ENCODE measurements at regions not wholly inside any gene's neighbourhood (a gene's known extent, or its start where the extent isn't known, plus 50 kb on each side); places are given as distances from the start of the nearest gene placed in this dataset.

- in situ Hi-C loops (cut with MboI; ENCODE audit: low pct_unique_long_range_greater_than_20kb, low sequenced_read_pairs), result no loop called here
- DNase-seq, result no peak
Observed at GRCh38 chr13:67374391-67374790, 144.3 kb upstream of the PCDH9 start.

GRCh38 chr13:67372868-67373464 lies 142.8 kb upstream of the PCDH9 start:
- in situ Hi-C loops (cut with MboI; ENCODE audit: low pct_unique_long_range_greater_than_20kb, low sequenced_read_pairs), result no loop called here
- DNase-seq, result no peak

- DNase-seq, result no peak
- in situ Hi-C loops (cut with MboI; ENCODE audit: low pct_unique_long_range_greater_than_20kb, low sequenced_read_pairs), result no loop called here
Observed at GRCh38 chr13:67369895-67370660, 139.9 kb upstream of the PCDH9 start.

- DNase-seq, result no peak
- in situ Hi-C loops (cut with MboI; ENCODE audit: low pct_unique_long_range_greater_than_20kb, low sequenced_read_pairs), result no loop called here
Observed at GRCh38 chr13:67367399-67367798, 137.3 kb upstream of the PCDH9 start.

- DNase-seq, result peak; percentile 4
- in situ Hi-C loops (cut with MboI; ENCODE audit: low pct_unique_long_range_greater_than_20kb, low sequenced_read_pairs), result no loop called here
Observed at GRCh38 chr13:67366533-67366932, 136.4 kb upstream of the PCDH9 start.

GRCh38 chr13:67355812-67356476 lies 125.8 kb upstream of the PCDH9 start:
- DNase-seq, result no peak
- in situ Hi-C loops (cut with MboI; ENCODE audit: low pct_unique_long_range_greater_than_20kb, low sequenced_read_pairs), result no loop called here

- in situ Hi-C loops (cut with MboI; ENCODE audit: low pct_unique_long_range_greater_than_20kb, low sequenced_read_pairs), result no loop called here
- no peak for DNase-seq
Observed at GRCh38 chr13:67353941-67354340, 123.8 kb upstream of the PCDH9 start.

GRCh38 chr13:67353031-67353430 lies 122.9 kb upstream of the PCDH9 start:
- in situ Hi-C loops (cut with MboI; ENCODE audit: low pct_unique_long_range_greater_than_20kb, low sequenced_read_pairs), result no loop called here

GRCh38 chr13:67351909-67352308 lies 121.8 kb upstream of the PCDH9 start:
- no peak for DNase-seq
- in situ Hi-C loops (cut with MboI; ENCODE audit: low pct_unique_long_range_greater_than_20kb, low sequenced_read_pairs), result no loop called here

More at GRCh38 chr13:67353031-67353430, 122.9 kb upstream of the PCDH9 start:
- no peak for DNase-seq

- DNase-seq, result no peak
Observed at GRCh38 chr13:67351114-67351513, 121.0 kb upstream of the PCDH9 start.

GRCh38 chr13:67343777-67344176 lies 113.6 kb upstream of the PCDH9 start:
- in situ Hi-C loops (cut with MboI; ENCODE audit: low pct_unique_long_range_greater_than_20kb, low sequenced_read_pairs), result no loop called here
- no peak for DNase-seq

More at GRCh38 chr13:67351114-67351513, 121.0 kb upstream of the PCDH9 start:
- in situ Hi-C loops (cut with MboI; ENCODE audit: low pct_unique_long_range_greater_than_20kb, low sequenced_read_pairs), result no loop called here

GRCh38 chr13:67341406-67341805 lies 111.3 kb upstream of the PCDH9 start:
- in situ Hi-C loops (cut with MboI; ENCODE audit: low pct_unique_long_range_greater_than_20kb, low sequenced_read_pairs), result no loop called here
- DNase-seq, result no peak

GRCh38 chr13:67330149-67330548 lies 100.0 kb upstream of the PCDH9 start:
- in situ Hi-C loops (cut with MboI; ENCODE audit: low pct_unique_long_range_greater_than_20kb, low sequenced_read_pairs), result no loop called here
- no peak for DNase-seq

GRCh38 chr13:67328895-67329294 lies 98.8 kb upstream of the PCDH9 start:
- DNase-seq, result no peak
- in situ Hi-C loops (cut with MboI; ENCODE audit: low pct_unique_long_range_greater_than_20kb, low sequenced_read_pairs), result no loop called here

- DNase-seq, result no peak
- in situ Hi-C loops (cut with MboI; ENCODE audit: low pct_unique_long_range_greater_than_20kb, low sequenced_read_pairs), result no loop called here
Observed at GRCh38 chr13:67318860-67319259, 88.7 kb upstream of the PCDH9 start.

GRCh38 chr13:67318398-67318797 lies 88.3 kb upstream of the PCDH9 start:
- DNase-seq, result no peak
- in situ Hi-C loops (cut with MboI; ENCODE audit: low pct_unique_long_range_greater_than_20kb, low sequenced_read_pairs), result no loop called here

GRCh38 chr13:67314405-67314804 lies 84.3 kb upstream of the PCDH9 start:
- in situ Hi-C loops (cut with MboI; ENCODE audit: low pct_unique_long_range_greater_than_20kb, low sequenced_read_pairs), result no loop called here
- no peak for DNase-seq

- DNase-seq, result no peak
- in situ Hi-C loops (cut with MboI; ENCODE audit: low pct_unique_long_range_greater_than_20kb, low sequenced_read_pairs), result no loop called here
Observed at GRCh38 chr13:67308004-67308772, 78.1 kb upstream of the PCDH9 start.

- in situ Hi-C loops (cut with MboI; ENCODE audit: low pct_unique_long_range_greater_than_20kb, low sequenced_read_pairs), result no loop called here
- no peak for DNase-seq
Observed at GRCh38 chr13:67306742-67307141, 76.6 kb upstream of the PCDH9 start.
